ENCODE measurements at regions not wholly inside any gene's neighbourhood (a gene's known extent, or its start where the extent isn't known, plus 50 kb on each side); places are given as distances from the start of the nearest gene placed in this dataset.

DNA sequence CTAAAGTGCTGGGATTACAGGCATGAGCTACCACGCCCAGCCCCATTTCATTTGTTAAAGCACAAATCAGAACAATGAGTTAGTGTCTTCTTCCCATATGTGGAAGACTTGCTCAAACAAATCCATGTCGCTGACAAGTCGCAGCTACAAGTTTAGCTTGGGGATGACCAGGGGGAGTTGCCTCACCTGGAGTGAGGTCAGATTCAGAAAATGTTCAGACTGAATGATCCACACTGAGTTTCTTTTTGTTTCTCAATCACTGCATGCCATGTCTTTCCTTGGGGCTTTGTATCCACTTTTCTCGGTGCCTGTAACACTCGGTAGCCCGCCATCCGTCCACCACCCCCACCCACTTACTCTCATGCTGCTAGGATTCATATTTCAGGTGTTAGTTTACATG, 437.3 kb upstream of the DYNLRB2 start:
- TF ChIP-seq, protein P1, sequence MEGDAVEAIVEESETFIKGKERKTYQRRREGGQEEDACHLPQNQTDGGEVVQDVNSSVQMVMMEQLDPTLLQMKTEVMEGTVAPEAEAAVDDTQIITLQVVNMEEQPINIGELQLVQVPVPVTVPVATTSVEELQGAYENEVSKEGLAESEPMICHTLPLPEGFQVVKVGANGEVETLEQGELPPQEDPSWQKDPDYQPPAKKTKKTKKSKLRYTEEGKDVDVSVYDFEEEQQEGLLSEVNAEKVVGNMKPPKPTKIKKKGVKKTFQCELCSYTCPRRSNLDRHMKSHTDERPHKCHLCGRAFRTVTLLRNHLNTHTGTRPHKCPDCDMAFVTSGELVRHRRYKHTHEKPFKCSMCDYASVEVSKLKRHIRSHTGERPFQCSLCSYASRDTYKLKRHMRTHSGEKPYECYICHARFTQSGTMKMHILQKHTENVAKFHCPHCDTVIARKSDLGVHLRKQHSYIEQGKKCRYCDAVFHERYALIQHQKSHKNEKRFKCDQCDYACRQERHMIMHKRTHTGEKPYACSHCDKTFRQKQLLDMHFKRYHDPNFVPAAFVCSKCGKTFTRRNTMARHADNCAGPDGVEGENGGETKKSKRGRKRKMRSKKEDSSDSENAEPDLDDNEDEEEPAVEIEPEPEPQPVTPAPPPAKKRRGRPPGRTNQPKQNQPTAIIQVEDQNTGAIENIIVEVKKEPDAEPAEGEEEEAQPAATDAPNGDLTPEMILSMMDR (IDR thresholded peaks at IDR 0.05) = no peak
- no peak for TF ChIP-seq POLR2AphosphoS5 (IDR thresholded peaks at IDR 0.05)
